ENCODE measurements at regions not wholly inside any gene's neighbourhood (a gene's known extent, or its start where the extent isn't known, plus 50 kb on each side); places are given as distances from the start of the nearest gene placed in this dataset.

GRCh38 chr10:3361640-3362039, 189.1 kb upstream of the PITRM1 start:
- H3K27ac Mint-ChIP-seq = no peak overlapping the region
- ATAC-seq (no peak), DNase-seq (ENCODE audit: low spot score in 2 of 2) (no peak)
- H3K9me3 Mint-ChIP-seq = peaks cover 15 to 24% of the 10 kb centered on the region in 2 donors
- H3K36me3 Mint-ChIP-seq = peaks cover 10 to 20% of the 10 kb centered on the region in 2 donors

- DNase-seq (ENCODE audit: low spot score in 2 of 2) (no peak), ATAC-seq (no peak)
- peaks cover 15 to 23% of the 10 kb centered on the region in 2 donors for H3K9me3 Mint-ChIP-seq
- peak overlapping the region in 1 of 2 donors; percentile 65 for H3K27ac Mint-ChIP-seq
- H3K36me3 Mint-ChIP-seq = peaks cover 10 to 20% of the 10 kb centered on the region in 2 donors
Observed at GRCh38 chr10:3357737-3358136, 185.2 kb upstream of the PITRM1 start.

GRCh38 chr10:3355536-3355935, 183.0 kb upstream of the PITRM1 start:
- no peak for DNase-seq (ENCODE audit: low spot score in 2 of 2)

GRCh38 chr10:3354174-3354900, 181.8 kb upstream of the PITRM1 start:
- H3K36me3 Mint-ChIP-seq = peaks cover 0 to 10% of the 10 kb centered on the region in 2 donors
- no peak overlapping the region for H3K27ac Mint-ChIP-seq
- H3K9me3 Mint-ChIP-seq = peaks cover 6% of the 10 kb centered on the region in 2 donors
- DNase-seq (ENCODE audit: low spot score in 2 of 2) (no peak), ATAC-seq (no peak)

More at GRCh38 chr10:3355536-3355935, 183.0 kb upstream of the PITRM1 start:
- Mint-ChIP-seq H3K36me3 (peaks cover 0 to 15% of the 10 kb centered on the region in 2 donors), H3K27ac (no peak overlapping the region), H3K9me3 (peaks cover 9 to 11% of the 10 kb centered on the region in 2 donors)
- ATAC-seq = no peak

GRCh38 chr10:3353235-3353634, 180.7 kb upstream of the PITRM1 start:
- H3K27ac Mint-ChIP-seq = no peak overlapping the region
- H3K36me3 Mint-ChIP-seq = peaks cover 0 to 3% of the 10 kb centered on the region in 2 donors
- DNase-seq (ENCODE audit: low spot score in 2 of 2) = no peak
- ATAC-seq = no peak
- H3K9me3 Mint-ChIP-seq = peaks cover 2% of the 10 kb centered on the region in 2 donors

GRCh38 chr10:3350617-3351258, 178.2 kb upstream of the PITRM1 start:
- no peak for ATAC-seq
- Mint-ChIP-seq H3K9me3 (no peaks in the 10 kb centered on the region), H3K36me3 (no peaks in the 10 kb centered on the region), H3K27ac (no peak overlapping the region)
- no peak for DNase-seq (ENCODE audit: low spot score in 2 of 2)

GRCh38 chr10:3350205-3350604, 177.6 kb upstream of the PITRM1 start:
- H3K36me3 Mint-ChIP-seq = no peaks in the 10 kb centered on the region
- ATAC-seq (no peak), DNase-seq (ENCODE audit: low spot score in 2 of 2) (no peak)
- no peak overlapping the region for H3K27ac Mint-ChIP-seq
- H3K9me3 Mint-ChIP-seq = no peaks in the 10 kb centered on the region

- DNase-seq (ENCODE audit: low spot score in 2 of 2) (no peak), ATAC-seq (no peak)
- Mint-ChIP-seq H3K27ac (no peak overlapping the region), H3K9me3 (no peaks in the 10 kb centered on the region), H3K36me3 (no peaks in the 10 kb centered on the region)
Observed at GRCh38 chr10:3348564-3348963, 176.0 kb upstream of the PITRM1 start.

GRCh38 chr10:3347413-3348182, 175.0 kb upstream of the PITRM1 start:
- no peak for DNase-seq (ENCODE audit: low spot score in 2 of 2)
- Mint-ChIP-seq H3K9me3 (no peaks in the 10 kb centered on the region), H3K27ac (no peak overlapping the region), H3K36me3 (no peaks in the 10 kb centered on the region)
- ATAC-seq = no peak

GRCh38 chr10:3346851-3347250, 174.3 kb upstream of the PITRM1 start:
- ATAC-seq = no peak
- H3K36me3 Mint-ChIP-seq = no peaks in the 10 kb centered on the region
- DNase-seq (ENCODE audit: low spot score in 2 of 2) = no peak
- no peaks in the 10 kb centered on the region for H3K9me3 Mint-ChIP-seq
- H3K27ac Mint-ChIP-seq = no peak overlapping the region

GRCh38 chr10:3342771-3343170, 170.2 kb upstream of the PITRM1 start:
- no peak for DNase-seq (ENCODE audit: low spot score in 2 of 2)
- no peak for ATAC-seq
- H3K36me3 Mint-ChIP-seq = no peaks in the 10 kb centered on the region
- no peak overlapping the region for H3K27ac Mint-ChIP-seq
- no peaks in the 10 kb centered on the region for H3K9me3 Mint-ChIP-seq

GRCh38 chr10:3340127-3340730, 167.6 kb upstream of the PITRM1 start:
- DNase-seq (ENCODE audit: low spot score in 2 of 2) (no peak), ATAC-seq (no peak)
- Mint-ChIP-seq H3K36me3 (no peaks in the 10 kb centered on the region), H3K27ac (no peak overlapping the region), H3K9me3 (no peaks in the 10 kb centered on the region)

GRCh38 chr10:3339531-3339950, 167.0 kb upstream of the PITRM1 start:
- Mint-ChIP-seq H3K27ac (no peak overlapping the region), H3K9me3 (no peaks in the 10 kb centered on the region), H3K36me3 (no peaks in the 10 kb centered on the region)
- DNase-seq (ENCODE audit: low spot score in 2 of 2) (no peak), ATAC-seq (no peak)

GRCh38 chr10:3339121-3339520, 166.5 kb upstream of the PITRM1 start:
- H3K9me3 Mint-ChIP-seq = no peaks in the 10 kb centered on the region
- ATAC-seq = no peak

GRCh38 chr10:3337741-3338140, 165.2 kb upstream of the PITRM1 start:
- DNase-seq (ENCODE audit: low spot score in 2 of 2) (no peak), ATAC-seq (no peak)
- no peaks in the 10 kb centered on the region for H3K36me3 Mint-ChIP-seq
- no peak overlapping the region for H3K27ac Mint-ChIP-seq
- no peaks in the 10 kb centered on the region for H3K9me3 Mint-ChIP-seq

More at GRCh38 chr10:3339121-3339520, 166.5 kb upstream of the PITRM1 start:
- DNase-seq (ENCODE audit: low spot score in 2 of 2) = no peak
- Mint-ChIP-seq H3K27ac (no peak overlapping the region), H3K36me3 (no peaks in the 10 kb centered on the region)

GRCh38 chr10:3336673-3337293, 164.2 kb upstream of the PITRM1 start:
- Mint-ChIP-seq H3K36me3 (no peaks in the 10 kb centered on the region), H3K27ac (no peak overlapping the region), H3K9me3 (no peaks in the 10 kb centered on the region)
- ATAC-seq = no peak
- no peak for DNase-seq (ENCODE audit: low spot score in 2 of 2)
